ENCODE measurements at regions not wholly inside any gene's neighbourhood (a gene's known extent, or its start where the extent isn't known, plus 50 kb on each side); places are given as distances from the start of the nearest gene placed in this dataset.

- Histone ChIP-seq H3K9me3 (ENCODE audit: insufficient read depth, low read length) (no peaks in the 10 kb centered on the region), H3K27me3 (ENCODE audit: low read length) (no peaks in the 10 kb centered on the region), H3K27ac (ENCODE audit: low read depth, low read length) (no peak overlapping the region), H3K9me2 (replicated peaks; ENCODE audit: insufficient read depth, low read length) (no peaks in the 10 kb centered on the region), H2AFZ (ENCODE audit: low read depth, low read length, severe bottlenecking) (no peak overlapping the region), H3K9ac (ENCODE audit: low read length) (no peak overlapping the region), H3K79me2 (ENCODE audit: insufficient read depth, low read length) (no peaks in the 10 kb centered on the region), H3K4me3 (ENCODE audit: insufficient read depth, low read length, poor library complexity, severe bottlenecking) (no peak overlapping the region), H4K20me1 (ENCODE audit: low read depth, low read length) (no peaks in the 10 kb centered on the region), H3F3A (ENCODE audit: insufficient read depth) (no peaks in the 10 kb centered on the region), H3K36me3 (ENCODE audit: low read length) (no peaks in the 10 kb centered on the region), H3K4me2 (ENCODE audit: low read depth, low read length, poor library complexity, severe bottlenecking) (no peak overlapping the region)
- TF ChIP-seq, protein P1, sequence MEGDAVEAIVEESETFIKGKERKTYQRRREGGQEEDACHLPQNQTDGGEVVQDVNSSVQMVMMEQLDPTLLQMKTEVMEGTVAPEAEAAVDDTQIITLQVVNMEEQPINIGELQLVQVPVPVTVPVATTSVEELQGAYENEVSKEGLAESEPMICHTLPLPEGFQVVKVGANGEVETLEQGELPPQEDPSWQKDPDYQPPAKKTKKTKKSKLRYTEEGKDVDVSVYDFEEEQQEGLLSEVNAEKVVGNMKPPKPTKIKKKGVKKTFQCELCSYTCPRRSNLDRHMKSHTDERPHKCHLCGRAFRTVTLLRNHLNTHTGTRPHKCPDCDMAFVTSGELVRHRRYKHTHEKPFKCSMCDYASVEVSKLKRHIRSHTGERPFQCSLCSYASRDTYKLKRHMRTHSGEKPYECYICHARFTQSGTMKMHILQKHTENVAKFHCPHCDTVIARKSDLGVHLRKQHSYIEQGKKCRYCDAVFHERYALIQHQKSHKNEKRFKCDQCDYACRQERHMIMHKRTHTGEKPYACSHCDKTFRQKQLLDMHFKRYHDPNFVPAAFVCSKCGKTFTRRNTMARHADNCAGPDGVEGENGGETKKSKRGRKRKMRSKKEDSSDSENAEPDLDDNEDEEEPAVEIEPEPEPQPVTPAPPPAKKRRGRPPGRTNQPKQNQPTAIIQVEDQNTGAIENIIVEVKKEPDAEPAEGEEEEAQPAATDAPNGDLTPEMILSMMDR (IDR thresholded peaks at IDR 0.05; ENCODE audit: insufficient read depth, low read length, poor library complexity, severe bottlenecking), result peak; percentile 39
- no peak for TF ChIP-seq EZH2phosphoT487 (conservative IDR thresholded peaks at IDR 0.05; ENCODE audit: low read length)
Observed at GRCh38 chr2:168336786-168337388, 89.5 kb upstream of the STK39 start.

DNA sequence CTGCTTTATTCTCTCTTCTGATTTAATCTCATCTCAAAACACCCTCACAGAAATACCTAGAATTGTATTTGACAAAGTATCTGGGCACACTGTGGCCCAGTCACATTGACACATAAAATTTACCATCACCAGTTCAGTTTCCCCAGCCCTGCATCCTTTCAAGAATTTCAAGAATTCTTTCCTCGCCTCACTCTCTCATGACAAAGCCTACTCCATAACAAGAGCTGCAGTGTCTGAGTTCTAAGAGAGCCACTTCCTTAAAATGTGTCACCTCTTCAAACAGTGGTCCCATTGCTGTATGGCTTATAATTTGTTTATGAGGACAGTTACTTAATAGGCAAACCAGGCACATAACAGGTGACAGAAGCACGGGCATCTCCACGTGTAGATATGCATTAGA is 90.9 kb upstream of the STK39 start:
- H3K27me3 ChIP-seq (ENCODE audit: low read length), result no peaks in the 10 kb centered on the region
- H3F3A ChIP-seq (ENCODE audit: insufficient read depth), result no peaks in the 10 kb centered on the region
- H3K9ac ChIP-seq (ENCODE audit: low read length), result no peak overlapping the region
- no peaks in the 10 kb centered on the region for H3K79me2 ChIP-seq (ENCODE audit: insufficient read depth, low read length)
- no peaks in the 10 kb centered on the region for H3K9me3 ChIP-seq (ENCODE audit: insufficient read depth, low read length)
- no peaks in the 10 kb centered on the region for H4K20me1 ChIP-seq (ENCODE audit: low read depth, low read length)
- TF ChIP-seq, protein P1 (IDR thresholded peaks at IDR 0.05; ENCODE audit: insufficient read depth, low read length, poor library complexity, severe bottlenecking), result no peak
- H3K36me3 ChIP-seq (ENCODE audit: low read length), result no peaks in the 10 kb centered on the region
- H3K4me3 ChIP-seq (ENCODE audit: insufficient read depth, low read length, poor library complexity, severe bottlenecking), result no peak overlapping the region
- no peak overlapping the region for H3K27ac ChIP-seq (ENCODE audit: low read depth, low read length)
- H3K4me2 ChIP-seq (ENCODE audit: low read depth, low read length, poor library complexity, severe bottlenecking), result no peak overlapping the region
- no peak overlapping the region for H2AFZ ChIP-seq (ENCODE audit: low read depth, low read length, severe bottlenecking)
- H3K9me2 ChIP-seq (replicated peaks; ENCODE audit: insufficient read depth, low read length), result no peaks in the 10 kb centered on the region

DNA sequence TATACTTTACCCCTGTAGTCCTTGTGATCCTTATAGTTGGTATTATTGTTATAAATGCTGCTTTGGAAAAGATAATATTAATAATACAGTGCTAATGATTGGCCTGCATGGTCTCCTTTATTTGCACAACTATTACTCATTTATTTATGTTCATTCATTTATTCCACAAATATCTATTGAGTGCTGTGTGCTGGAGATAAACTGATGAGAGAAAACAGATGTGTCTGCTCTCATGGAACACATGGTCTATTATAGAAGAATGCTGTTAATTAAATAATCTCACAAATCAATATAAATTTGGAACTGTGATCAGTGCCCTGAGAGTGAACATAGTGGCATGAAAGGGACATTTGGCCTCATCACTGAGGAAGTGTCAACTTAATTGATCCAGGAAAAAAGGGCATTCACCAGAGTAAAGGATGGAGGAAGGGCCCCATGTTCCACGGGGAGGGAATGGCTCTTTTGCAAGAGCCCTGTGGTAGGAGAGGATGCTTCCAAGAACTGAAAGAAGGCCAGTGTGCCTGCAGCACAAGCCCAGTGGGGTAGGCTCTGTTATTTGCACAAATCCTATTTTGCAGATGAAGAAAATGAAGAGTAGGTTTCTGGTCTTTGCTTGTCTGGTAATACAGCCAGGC is 91.5 kb upstream of the STK39 start:
- H3K27me3 ChIP-seq (ENCODE audit: low read length), result no peaks in the 10 kb centered on the region
- H3F3A ChIP-seq (ENCODE audit: insufficient read depth), result no peaks in the 10 kb centered on the region
- no peak overlapping the region for H3K9ac ChIP-seq (ENCODE audit: low read length)
- no peaks in the 10 kb centered on the region for H3K79me2 ChIP-seq (ENCODE audit: insufficient read depth, low read length)
- no peaks in the 10 kb centered on the region for H3K9me3 ChIP-seq (ENCODE audit: insufficient read depth, low read length)
- H3K27ac ChIP-seq (ENCODE audit: low read depth, low read length), result no peak overlapping the region
- H3K9me2 ChIP-seq (replicated peaks; ENCODE audit: insufficient read depth, low read length), result no peaks in the 10 kb centered on the region
- no peak overlapping the region for H3K4me2 ChIP-seq (ENCODE audit: low read depth, low read length, poor library complexity, severe bottlenecking)
- no peak for TF ChIP-seq EZH2phosphoT487 (conservative IDR thresholded peaks at IDR 0.05; ENCODE audit: low read length)
- TF ChIP-seq, protein P1 (IDR thresholded peaks at IDR 0.05; ENCODE audit: insufficient read depth, low read length, poor library complexity, severe bottlenecking), result no peak
- no peak overlapping the region for H2AFZ ChIP-seq (ENCODE audit: low read depth, low read length, severe bottlenecking)
- no peak overlapping the region for H3K4me3 ChIP-seq (ENCODE audit: insufficient read depth, low read length, poor library complexity, severe bottlenecking)
- no peaks in the 10 kb centered on the region for H3K36me3 ChIP-seq (ENCODE audit: low read length)
- no peaks in the 10 kb centered on the region for H4K20me1 ChIP-seq (ENCODE audit: low read depth, low read length)
